Stimulated activated CD8-positive, alpha-beta memory T cell treated with anti-CD3 and anti-CD28 coated beads, Interleukin-12 subunit alpha, Interleukin-12 subunit beta, amount 100 ng/mL, for 24 hours (primary cell): ENCODE measurements at regions not wholly inside any gene's neighbourhood (a gene's known extent, or its start where the extent isn't known, plus 50 kb on each side); places are given as distances from the start of the nearest gene placed in this dataset.

Experiments
- DNase-seq: peaks from one replicate; pipeline ENCODE4 v3.0.0-alpha.2; 2020; ENCODE audit errors: extremely low read depth

DNA sequence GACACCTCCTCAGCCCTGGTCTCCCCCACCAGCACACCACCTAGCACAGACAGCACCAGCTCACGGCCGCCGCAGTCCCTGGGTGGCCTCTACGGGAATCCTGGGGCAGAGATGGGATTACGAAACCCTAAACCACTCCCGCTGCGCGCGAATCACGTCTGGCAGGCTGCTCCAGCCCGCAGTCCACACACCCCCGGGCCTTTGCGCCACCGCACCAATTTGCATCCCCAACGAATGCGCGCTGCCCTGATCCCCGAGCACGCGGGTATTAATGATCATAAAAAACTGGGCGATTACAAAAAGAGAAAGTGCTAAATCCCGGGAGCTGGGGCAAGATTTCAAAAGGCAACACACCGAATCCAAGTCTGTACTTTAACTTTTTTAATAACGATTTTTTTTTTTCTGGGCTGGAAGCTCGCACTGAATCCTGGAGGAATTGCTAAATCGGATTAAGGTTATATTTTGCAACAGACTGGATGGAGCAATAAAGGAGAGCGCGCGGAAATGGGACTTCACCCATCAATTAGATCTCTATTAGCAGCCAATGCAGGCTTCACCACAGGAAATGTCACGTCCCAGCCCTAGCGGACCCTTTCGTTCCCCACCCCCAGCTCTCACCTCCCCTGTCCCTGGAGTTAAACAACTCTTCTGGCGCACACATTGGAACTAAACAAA is 69.8 kb upstream of the TMEM33 start:
- DNase-seq = no peak

DNA sequence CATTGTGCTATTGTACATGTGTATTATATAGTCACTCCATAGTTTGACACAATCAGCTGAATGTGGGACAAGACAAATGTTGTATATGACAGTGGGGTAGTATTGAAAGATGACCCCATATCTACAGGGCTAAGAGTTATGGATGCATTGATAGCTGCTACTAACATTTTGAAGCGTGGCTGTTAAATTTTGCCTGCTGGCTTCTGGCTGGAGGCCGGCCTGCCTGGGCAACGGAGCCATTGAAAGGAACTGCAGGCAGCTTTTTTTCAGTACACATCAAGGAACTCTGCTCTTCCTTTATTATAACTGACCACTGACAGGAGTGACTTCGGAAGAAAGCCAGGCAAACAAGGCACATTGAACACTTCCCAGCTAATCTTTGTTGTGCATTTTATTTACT is 76.1 kb upstream of the TMEM33 start:
- DNase-seq = no peak

DNA sequence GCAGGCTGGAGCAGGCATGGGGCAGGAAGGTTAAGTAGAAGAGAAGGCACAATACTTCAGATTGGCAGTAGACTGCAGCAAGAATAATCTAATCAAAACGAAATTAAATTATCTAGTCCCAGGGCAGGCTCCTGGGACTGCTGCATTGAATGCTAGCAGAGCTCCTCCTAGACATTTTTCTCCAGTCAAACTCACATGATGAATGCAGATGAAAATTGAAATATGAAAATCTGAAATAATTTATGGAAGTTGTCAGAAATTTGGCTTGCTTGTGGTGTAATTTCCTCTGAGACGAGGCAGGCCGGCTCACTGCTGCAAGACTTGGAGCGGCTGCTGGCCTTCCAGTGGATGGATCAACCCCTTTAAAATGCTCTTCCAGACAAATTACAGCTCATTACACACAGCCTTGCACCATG is 78.0 kb upstream of the TMEM33 start:
- no peak for DNase-seq

DNA sequence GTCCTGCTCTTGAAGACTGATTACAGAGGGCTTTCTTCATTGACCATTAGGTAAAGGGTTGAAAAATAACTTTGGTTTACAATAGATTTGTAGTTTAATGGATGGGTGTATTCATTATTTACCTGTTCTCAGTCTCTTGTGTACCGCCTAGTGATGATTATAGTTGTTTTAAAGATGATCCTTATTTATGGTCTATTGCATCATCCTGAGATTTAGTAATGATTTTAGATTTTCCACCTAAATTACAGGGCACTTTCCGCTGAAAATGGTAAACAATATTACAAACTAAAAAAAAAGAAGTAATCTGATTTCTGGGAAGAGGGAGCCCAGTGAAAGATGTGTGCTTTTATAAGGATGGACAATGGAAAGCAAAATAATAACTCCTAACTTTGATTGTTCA is 78.4 kb upstream of the TMEM33 start:
- no peak for DNase-seq

DNA sequence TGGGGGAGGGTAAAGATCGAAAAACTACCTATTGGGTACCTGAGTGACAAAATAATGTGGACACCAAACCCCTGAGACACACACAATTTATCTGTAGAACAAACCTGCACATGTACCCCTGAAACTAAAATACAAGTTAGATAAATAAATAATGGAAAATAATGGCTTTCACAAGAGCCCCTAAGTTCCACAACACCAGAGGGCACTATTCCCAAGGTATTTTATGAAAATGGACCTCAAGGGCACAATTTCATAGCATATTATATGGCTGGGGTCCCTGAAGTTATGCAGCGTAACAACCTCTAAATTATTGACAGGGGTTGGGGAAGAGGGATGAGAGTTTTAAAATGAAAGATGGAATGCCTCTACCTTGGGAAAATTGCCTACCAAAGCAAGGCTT is 81.3 kb upstream of the TMEM33 start:
- DNase-seq = no peak

DNA sequence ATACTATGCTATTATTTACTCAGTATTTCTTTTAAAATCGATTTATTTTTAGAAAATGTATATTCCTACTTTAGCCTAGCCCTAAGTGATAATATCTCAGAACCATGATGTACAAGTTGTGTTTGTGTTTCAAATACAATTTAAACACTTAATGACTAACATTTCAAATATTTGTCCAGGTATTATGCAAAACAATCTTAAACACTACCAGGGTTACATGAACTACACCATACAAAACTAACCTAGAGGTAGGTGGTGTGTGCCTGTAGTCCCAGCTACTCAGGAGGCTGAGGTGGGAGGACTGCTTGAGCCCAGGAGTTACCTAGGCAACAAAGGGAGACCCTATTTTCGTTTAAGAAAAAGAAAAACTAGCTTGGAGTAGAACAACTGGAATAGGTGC is 83.0 kb upstream of the TMEM33 start:
- DNase-seq = no peak

DNA sequence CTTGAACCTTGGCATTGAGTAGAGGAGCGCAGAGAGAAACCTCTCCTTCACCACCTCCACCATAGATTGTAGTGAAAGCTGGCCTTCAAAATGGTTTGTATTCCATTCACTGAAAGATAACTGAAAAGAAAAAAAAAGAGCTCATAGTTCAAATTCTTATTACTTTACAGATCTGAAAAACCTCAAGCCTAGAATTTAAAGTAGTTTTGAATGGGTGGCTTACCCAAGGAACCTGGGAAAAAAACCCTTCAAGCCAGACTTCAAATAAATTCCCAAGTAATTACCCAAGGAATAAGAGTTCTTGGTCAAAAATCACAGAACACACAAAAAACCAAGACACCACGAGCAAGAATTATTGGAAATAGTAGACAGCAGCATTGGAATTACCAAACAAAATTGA is 83.6 kb upstream of the TMEM33 start:
- DNase-seq = no peak

DNA sequence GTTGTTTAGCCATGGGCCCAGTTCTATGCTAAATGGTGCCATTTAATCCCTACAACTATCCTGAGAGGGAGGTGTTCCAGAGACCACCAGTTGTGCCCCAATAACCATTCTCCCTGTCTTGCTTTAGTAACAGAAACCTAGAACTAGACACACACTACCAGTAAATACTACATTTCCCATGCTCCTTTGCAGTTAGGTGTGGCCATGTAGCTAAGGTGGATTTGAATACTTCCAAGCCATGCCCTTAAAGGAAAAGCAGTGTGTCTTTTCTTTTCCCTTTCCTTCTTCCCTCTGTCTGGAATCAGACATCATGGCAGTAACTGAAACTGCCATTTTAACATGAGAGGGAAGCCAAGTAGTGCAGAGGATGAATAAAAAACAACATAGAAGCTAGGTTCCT is 90.9 kb upstream of the TMEM33 start:
- no peak for DNase-seq

DNA sequence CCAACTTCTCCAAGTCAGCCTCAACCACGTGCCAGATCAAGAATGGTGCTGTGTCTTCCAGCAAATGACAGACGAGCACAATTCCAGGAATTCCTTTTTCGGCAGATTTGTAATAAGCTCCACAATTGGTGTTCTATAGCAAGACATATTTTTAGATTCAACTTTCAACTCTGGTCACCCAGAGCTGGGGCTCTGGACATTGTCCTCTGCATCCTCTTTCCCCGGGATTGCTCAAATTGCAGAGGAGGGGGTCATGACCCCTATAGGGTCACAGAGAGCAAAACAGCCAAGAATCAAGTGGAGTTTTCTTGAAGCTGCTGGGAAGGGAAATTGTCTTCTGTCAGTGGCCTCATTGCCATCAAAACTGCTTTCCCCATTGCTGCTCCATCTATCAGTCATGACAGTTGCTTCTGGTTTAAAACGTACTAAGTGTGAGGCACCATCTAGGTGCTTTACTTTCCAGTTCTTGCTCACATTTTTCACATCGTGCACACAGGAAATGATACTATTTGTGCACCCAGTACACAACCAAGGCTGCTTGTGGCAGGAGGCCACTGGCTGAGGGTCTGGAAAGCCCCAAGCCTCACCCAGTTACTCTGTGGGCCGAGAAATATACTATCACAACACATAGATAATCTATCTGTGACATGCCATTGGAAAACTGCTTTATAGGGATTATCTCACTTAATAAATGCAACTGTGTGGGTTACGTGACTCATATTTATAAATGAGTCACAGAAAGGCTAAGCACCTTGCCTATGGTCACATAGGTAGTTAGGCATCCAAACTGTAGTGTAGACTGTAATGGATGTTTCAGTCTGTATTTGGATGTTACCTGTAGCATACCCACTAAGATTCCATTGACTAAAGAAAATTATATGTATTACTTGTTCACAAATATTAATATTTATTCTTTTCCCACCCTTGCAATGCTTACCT is 91.7 kb upstream of the PHOX2B start:
- no peak for DNase-seq

DNA sequence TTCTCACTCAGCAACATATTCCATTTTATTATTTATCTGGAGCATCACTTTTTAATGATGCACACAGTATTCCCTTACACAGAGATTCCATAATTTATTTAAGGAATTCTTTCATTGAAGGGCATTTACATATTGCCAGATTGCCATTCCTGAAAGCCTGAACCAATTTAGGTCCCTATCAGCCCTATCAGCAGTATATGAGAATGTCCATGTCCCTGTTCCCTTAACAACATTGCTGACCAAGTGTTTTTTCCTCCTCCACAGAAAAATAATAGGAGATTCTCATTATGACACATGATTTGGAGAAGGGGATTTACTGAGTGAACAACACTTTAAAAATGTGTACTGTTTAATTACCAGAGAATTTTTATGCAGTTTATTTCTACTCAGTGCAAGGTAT is 90.1 kb upstream of the PHOX2B start:
- DNase-seq = no peak

DNA sequence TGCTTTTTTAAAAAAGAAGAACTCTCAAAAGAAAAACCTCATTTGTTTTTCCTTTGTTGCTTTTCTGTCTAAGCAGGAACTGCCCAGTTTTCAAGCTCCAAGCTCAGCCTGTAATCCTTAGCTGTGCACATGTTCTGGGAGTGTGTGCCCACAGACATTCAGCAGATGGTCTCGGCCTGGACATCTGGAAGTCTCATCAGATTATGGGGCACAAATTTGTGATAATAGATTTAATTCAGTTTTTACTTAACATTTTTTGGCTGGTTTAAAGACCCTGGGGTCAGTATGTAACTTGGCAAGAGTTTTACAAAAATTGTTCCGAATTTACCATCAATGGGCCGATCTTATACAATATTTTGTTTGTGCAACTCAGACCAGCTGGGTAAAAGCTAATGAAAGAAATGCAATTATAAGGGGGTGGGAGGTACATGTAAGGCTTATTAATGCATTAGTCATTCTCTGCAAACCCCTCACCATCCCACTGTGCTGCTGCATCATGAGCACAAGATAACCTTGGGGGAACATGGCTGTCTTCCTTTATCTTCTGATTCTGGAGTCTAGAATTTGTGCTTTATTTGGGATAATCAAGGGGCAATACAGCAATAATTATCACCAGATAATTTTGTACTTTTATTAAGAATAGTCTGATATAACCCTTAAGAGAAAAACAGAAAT is 86.9 kb upstream of the PHOX2B start:
- no peak for DNase-seq

DNA sequence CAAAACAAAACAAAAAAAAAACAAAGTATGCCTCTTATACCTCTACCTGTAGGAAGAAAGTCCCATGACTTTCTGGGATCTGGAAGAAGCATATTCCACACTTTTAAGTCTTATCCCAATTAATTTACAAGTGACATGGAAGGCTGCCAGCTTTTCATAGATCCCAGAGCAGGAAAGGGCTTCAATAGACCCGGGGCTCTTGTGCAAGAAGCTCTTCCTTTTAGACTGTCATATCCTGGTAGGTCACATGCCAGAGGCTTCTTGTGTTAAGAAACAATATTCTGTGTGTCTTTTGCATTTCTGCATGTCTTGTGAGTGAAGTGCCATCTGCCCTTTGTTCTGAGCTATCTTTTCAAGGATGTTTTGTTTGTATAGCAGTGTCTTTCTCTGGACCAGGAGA is 84.4 kb upstream of the PHOX2B start:
- no peak for DNase-seq

DNA sequence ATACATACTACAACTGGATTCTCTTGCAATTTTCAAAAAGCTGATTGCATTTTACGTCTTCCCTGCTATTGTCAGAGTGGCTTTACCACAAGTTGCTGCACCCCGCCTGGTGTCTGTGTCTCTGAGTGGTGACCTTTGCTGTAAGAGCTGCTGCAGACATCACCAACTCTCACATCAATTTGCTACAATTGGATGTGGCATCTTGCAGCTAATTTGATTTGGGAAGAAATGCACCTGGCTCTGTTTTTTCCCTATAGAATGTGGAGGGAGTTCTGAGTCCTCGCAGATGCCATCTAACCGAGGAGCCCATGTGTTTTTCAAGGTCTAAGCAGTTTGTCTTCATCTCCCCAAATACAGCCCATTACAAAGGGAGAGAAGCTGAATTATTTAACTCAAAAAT is 73.8 kb upstream of the PHOX2B start:
- DNase-seq = no peak

DNA sequence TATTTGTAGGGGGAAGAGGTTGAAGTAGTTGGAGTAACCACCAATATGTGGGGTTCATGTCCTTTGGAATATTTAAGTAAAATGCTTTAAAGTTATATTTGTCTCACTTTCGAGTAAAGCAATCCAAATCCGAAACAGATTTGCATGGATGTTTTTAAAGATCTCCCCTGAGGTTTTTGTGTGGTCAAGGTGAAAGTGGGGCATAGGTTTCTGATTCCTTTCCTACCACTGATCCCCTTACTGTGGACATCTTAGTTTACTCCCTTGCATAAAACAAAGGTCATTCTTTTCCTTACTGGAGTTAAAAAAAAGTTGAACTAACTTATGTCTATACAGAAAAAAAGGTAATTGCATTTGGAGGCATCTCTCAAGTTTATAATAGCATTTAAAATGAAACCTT is 71.9 kb upstream of the PHOX2B start:
- no peak for DNase-seq

DNA sequence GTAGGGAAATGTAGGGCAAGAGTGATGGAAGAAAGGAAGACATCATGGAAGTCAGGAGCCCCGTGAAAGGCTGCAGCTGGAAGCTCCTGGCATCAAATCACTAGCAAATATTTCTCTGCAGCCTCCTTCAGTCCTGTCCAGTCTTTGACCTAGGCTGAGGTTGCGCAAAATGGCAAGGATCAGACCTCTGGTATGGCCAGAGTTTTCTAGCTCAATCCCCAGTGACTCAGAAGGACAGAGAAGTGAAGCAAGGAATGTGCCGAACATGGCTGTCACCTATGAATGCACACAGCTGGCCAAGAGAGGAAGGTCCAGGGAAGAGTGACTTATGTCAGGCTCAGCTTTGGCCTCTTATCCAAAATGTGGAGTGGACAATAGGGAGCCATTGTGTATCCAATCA is 71.1 kb upstream of the PHOX2B start:
- no peak for DNase-seq

DNA sequence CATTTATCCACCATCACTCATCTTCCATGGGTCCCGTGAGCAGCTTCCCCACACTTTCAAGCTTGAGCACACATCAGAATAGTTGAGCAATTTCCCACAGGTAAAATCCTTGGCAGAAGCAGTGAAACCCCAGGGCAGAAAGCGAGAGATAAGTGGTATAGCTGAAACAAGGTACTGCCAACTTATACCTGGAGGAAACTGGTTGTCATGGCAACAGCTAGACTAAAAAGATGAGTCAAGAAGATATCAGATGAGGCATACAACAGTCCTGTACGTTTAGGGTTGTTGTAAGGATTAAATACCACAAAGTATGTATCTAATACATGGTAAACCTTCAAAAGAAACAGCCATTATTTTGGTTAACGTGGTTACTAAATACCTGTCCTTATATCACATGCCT is 66.9 kb upstream of the PHOX2B start:
- no peak for DNase-seq

DNA sequence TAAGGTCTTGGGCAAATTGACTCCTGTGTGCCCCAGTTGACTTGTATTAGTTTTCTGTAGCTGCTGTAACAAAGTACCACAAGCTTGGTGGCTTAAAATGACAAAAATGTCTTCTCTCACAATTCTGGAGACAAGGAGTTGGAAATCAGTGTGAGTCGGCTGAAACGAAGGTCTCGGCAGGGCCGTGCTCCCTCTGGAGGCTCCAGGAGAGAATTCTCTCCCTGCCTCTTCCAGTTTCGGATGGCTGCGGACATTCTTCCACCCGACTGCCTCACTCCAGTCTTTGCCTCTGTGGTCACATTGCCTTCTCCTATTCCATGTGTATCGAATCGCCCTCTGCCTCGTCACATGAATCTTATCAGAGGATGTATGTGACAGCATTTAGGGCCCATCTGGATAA is 66.0 kb upstream of the PHOX2B start:
- DNase-seq = no peak

DNA sequence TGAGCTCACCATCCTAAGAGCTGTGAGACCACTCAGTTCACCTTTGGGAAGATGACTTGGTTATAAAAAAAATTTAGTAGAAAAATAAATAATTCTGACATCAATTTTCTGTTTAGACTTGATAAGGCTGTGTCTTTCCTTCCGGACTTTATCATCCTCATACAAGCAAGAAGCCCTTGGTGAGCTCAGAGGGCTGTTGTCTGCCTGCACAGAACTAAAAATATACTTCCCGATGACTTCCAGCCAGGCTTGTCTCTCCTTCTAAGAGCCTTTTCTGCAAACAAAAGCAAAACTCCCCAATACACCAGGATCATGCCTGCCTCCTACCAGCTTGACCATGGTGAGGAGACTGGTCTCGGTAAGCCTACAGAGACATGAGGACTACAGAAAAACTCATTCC is 58.3 kb upstream of the PHOX2B start:
- DNase-seq = no peak

DNA sequence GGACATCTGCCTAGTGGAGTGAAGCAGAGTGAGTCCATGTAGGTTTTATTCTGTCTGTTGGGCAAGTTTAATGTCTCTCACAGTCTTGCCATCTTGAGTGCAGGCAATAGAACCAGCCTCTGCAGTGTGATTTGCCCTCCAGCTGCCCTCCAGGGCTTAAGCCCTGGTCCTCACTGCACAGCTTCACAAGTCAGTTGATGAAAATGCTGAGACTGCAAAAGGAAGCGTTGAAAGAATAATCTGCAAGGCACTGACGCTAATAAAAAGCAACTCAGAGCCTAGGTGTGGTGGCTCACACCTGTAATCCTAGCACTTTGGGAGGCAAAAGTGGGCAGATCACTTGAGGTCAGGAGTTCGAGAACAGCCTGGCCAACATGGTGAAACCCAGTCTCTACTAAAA is 54.1 kb upstream of the PHOX2B start:
- DNase-seq = no peak

DNA sequence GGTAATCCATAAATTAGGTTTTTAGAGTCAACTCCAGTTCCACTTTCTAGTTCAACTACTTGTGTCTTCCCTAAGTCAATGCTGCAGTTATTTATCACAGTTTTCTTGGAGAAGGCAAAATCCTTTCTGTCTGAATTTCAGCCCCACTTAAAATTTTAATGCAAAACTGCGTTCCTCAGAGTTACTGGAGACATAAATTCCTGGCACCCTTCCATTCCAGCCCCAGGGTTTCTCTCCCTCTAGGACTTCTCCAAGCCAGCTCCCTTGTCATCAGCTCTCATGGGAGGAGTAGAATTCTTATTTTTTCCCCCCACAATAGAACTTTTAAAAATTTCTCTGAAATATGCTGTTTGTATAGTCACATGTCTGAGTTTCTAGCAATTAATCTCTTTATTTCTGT is 50.6 kb upstream of the PHOX2B start:
- no peak for DNase-seq
